ENCODE measurements at regions not wholly inside any gene's neighbourhood (a gene's known extent, or its start where the extent isn't known, plus 50 kb on each side); places are given as distances from the start of the nearest gene placed in this dataset.

DNA sequence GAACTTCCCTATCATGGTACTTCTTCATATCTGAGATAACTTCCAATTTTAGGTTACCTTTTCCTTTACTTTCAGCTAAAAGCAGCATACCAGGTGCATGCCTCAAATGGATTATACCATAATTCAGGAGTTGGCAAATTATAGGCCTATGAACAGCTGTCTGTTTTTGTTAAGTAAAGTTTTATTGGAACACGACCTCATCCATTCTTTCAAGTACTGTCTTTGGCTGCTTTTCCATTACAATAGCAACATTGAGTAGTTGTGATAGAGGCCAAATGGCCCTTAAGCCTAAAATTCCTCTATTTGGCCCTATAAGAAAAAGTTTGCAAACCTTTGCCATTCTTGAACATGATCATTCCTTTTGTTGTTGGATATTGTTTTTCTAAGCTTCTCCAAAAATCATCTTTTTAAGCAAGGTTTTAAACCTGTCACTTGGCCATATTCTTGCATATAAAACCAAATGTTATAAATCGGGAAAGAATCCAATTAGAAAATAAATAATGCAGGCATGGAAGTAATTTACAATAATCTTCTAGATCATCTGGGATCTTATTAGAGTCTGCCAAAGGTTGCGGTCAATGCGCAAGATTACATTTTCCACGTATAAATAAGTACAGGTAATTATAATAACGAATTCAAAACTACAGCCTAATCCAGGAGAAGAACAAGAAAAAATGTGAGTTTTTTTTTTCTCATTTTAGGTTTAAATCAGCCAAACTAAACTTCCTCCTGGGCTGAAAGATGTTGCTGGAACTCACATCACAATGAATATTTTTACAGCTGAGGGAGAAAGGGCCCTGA is 226.5 kb upstream of the ANKRD55 start:
- Histone ChIP-seq H3K4me1 (replicated peaks; ENCODE audit: insufficient read depth) (0 out of 2 replicates have a peak, but pooled peaks cover 7% of the 10 kb centered on the region), H3K36me3 (ENCODE audit: low read depth) (no peaks in the 10 kb centered on the region), H3F3A (ENCODE audit: insufficient read depth, low read depth) (no peaks in the 10 kb centered on the region), H3K4me3 (no peak overlapping the region), H3K79me2 (ENCODE audit: low read depth) (no peaks in the 10 kb centered on the region), H4K20me1 (ENCODE audit: insufficient read depth) (no peaks in the 10 kb centered on the region), H3K27ac (no peak overlapping the region), H3K27me3 (ENCODE audit: insufficient read depth, low read depth) (no peaks in the 10 kb centered on the region), H3K9me3 (ENCODE audit: insufficient read depth, low read depth) (no peaks in the 10 kb centered on the region), H3K4me2 (no peak overlapping the region), H2AFZ (no peak overlapping the region), H3K9me2 (ENCODE audit: insufficient read depth) (no peaks in the 10 kb centered on the region)
- BruUV-seq (replicated peaks), result no TSS peak
- ChIA-PET CTCF (no interaction called here), POLR2A (ENCODE audit: unreplicated experiment) (no interaction called here)
- intact Hi-C loops (cut with micrococcal nuclease; ENCODE audit: unreplicated experiment), result no loop called here
- TF ChIP-seq, protein P1, sequence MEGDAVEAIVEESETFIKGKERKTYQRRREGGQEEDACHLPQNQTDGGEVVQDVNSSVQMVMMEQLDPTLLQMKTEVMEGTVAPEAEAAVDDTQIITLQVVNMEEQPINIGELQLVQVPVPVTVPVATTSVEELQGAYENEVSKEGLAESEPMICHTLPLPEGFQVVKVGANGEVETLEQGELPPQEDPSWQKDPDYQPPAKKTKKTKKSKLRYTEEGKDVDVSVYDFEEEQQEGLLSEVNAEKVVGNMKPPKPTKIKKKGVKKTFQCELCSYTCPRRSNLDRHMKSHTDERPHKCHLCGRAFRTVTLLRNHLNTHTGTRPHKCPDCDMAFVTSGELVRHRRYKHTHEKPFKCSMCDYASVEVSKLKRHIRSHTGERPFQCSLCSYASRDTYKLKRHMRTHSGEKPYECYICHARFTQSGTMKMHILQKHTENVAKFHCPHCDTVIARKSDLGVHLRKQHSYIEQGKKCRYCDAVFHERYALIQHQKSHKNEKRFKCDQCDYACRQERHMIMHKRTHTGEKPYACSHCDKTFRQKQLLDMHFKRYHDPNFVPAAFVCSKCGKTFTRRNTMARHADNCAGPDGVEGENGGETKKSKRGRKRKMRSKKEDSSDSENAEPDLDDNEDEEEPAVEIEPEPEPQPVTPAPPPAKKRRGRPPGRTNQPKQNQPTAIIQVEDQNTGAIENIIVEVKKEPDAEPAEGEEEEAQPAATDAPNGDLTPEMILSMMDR (conservative IDR thresholded peaks at IDR 0.05), result no peak
- no peak for TF ChIP-seq EZH2 (IDR thresholded peaks at IDR 0.05; ENCODE audit: low read depth)
- DNase-seq, result no peak

DNA sequence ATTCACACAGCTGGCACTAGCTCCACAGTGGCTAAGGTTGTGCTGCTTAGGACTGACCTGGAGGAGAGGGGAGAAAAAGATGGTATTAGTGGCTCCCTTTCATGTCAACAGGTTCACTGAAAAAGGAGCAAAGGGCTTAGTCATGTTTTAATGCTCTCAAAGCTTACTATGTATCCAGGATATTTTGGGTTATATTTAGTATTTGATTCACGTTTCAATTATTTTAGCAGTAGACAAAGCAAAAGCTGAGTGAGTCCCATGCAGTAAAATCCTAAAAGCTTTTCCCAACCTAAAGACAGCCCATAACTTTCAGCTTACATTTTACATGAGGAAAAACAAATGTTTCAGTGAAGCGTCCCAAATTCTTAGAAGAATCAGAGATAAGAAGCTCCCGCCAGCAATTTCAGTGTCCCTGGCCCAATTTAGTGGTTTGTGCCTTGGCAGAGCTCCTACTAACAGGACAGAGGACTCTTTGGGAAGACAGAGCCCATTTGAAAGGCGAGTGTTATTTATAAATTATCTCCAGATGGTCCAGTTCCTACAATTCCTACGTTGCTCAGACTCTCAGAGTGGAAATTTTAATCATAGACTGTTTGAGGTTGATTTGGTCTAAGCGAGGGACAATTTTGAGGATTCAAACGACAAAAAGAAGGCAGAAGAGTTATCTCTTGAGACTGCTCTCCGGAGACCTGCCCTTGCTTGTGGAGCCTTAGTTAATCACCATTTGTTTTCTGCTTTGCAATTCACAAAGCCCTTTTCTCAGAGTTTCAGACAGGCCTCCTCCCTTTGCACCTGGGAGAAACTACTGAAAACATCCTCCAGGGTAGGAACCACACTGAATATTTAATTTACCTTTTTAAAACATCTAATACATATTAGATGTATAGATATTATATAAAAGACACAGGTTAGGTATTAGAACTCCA is 225.0 kb upstream of the ANKRD55 start:
- Histone ChIP-seq H3K9me3 (ENCODE audit: insufficient read depth, low read depth) (no peaks in the 10 kb centered on the region), H3K9me2 (ENCODE audit: insufficient read depth) (no peaks in the 10 kb centered on the region), H3K27ac (no peak overlapping the region), H3K4me2 (no peak overlapping the region), H3K36me3 (ENCODE audit: low read depth) (no peaks in the 10 kb centered on the region), H3K4me1 (replicated peaks; ENCODE audit: insufficient read depth) (no peaks in the 10 kb centered on the region), H3K27me3 (ENCODE audit: insufficient read depth, low read depth) (no peaks in the 10 kb centered on the region), H3K79me2 (ENCODE audit: low read depth) (no peaks in the 10 kb centered on the region), H3F3A (ENCODE audit: insufficient read depth, low read depth) (no peaks in the 10 kb centered on the region), H4K20me1 (ENCODE audit: insufficient read depth) (no peaks in the 10 kb centered on the region), H2AFZ (no peak overlapping the region), H3K4me3 (no peak overlapping the region)
- ChIA-PET POLR2A (ENCODE audit: unreplicated experiment) (no interaction called here), CTCF (no interaction called here)
- TF ChIP-seq, protein P1 (conservative IDR thresholded peaks at IDR 0.05), result no peak
- TF ChIP-seq EZH2 (IDR thresholded peaks at IDR 0.05; ENCODE audit: low read depth), result no peak
- DNase-seq, result no peak
- no TSS peak for BruUV-seq (replicated peaks)
- intact Hi-C loops (cut with micrococcal nuclease; ENCODE audit: unreplicated experiment), result no loop called here

DNA sequence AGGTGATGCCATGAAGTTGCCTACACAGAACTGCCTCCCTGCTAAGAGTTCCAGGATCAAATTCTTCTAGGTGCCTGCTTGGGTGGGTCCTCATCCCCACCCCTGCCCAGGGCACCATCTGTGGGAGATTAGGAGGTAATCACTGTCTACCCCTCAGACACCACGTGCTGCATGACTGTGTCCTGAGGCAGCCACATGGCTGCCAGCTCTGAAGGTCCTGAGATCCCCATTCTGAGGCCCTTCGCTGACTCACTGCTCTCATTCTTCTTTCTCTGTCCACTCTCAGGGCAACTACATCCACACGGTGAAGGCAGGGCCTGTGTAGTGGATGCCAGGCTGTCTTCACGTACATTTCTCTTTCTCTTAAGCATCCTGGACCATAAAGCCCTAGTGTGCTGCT is 222.9 kb upstream of the ANKRD55 start:
- no peaks in the 10 kb centered on the region for H3K4me1 ChIP-seq (replicated peaks; ENCODE audit: insufficient read depth)
- no peaks in the 10 kb centered on the region for H3K9me2 ChIP-seq (ENCODE audit: insufficient read depth)
- no peaks in the 10 kb centered on the region for H3K79me2 ChIP-seq (ENCODE audit: low read depth)
- no peak for TF ChIP-seq EZH2 (IDR thresholded peaks at IDR 0.05; ENCODE audit: low read depth)
- no peaks in the 10 kb centered on the region for H3K27me3 ChIP-seq (ENCODE audit: insufficient read depth, low read depth)
- no peak overlapping the region for H3K4me2 ChIP-seq
- DNase-seq, result no peak
- no TSS peak for BruUV-seq (replicated peaks)
- intact Hi-C loops (cut with micrococcal nuclease; ENCODE audit: unreplicated experiment), result no loop called here
- no peak overlapping the region for H3K4me3 ChIP-seq
- no peaks in the 10 kb centered on the region for H3K36me3 ChIP-seq (ENCODE audit: low read depth)
- H2AFZ ChIP-seq, result no peak overlapping the region
- H3F3A ChIP-seq (ENCODE audit: insufficient read depth, low read depth), result no peaks in the 10 kb centered on the region
- CTCF ChIA-PET, result no interaction called here
- POLR2A ChIA-PET (ENCODE audit: unreplicated experiment), result no interaction called here
- H4K20me1 ChIP-seq (ENCODE audit: insufficient read depth), result no peaks in the 10 kb centered on the region
- H3K9me3 ChIP-seq (ENCODE audit: insufficient read depth, low read depth), result no peaks in the 10 kb centered on the region
- no peak overlapping the region for H3K27ac ChIP-seq

All from PC-9 (cell line).